ENCODE measurements at regions not wholly inside any gene's neighbourhood (a gene's known extent, or its start where the extent isn't known, plus 50 kb on each side); places are given as distances from the start of the nearest gene placed in this dataset.

DNA sequence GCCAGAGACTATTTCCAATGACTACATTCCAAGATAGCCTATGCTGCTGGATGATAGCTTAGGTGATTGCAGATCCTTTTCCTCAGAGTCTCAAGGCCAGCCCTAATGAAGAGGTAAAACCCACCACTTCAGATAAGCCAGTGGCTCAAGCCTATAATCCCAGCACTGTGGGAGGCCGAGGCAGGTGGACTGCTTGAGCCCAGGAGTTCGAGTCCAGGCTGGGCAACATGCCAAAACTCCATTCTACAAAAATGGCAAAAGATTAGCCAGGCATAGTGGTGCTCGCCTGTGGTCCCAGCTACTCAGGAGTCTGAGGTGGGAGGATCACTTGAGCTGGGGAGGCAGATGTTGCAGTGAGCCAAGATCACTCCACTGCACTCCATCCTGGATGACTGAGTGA lies 495.3 kb downstream of the ZIC1 start:
- TF ChIP-seq POLR2A (IDR thresholded peaks at IDR 0.05), result no peak
- TF ChIP-seq, protein P1, sequence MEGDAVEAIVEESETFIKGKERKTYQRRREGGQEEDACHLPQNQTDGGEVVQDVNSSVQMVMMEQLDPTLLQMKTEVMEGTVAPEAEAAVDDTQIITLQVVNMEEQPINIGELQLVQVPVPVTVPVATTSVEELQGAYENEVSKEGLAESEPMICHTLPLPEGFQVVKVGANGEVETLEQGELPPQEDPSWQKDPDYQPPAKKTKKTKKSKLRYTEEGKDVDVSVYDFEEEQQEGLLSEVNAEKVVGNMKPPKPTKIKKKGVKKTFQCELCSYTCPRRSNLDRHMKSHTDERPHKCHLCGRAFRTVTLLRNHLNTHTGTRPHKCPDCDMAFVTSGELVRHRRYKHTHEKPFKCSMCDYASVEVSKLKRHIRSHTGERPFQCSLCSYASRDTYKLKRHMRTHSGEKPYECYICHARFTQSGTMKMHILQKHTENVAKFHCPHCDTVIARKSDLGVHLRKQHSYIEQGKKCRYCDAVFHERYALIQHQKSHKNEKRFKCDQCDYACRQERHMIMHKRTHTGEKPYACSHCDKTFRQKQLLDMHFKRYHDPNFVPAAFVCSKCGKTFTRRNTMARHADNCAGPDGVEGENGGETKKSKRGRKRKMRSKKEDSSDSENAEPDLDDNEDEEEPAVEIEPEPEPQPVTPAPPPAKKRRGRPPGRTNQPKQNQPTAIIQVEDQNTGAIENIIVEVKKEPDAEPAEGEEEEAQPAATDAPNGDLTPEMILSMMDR (IDR thresholded peaks at IDR 0.05), result no peak
- Histone ChIP-seq H3K27ac (no peak overlapping the region), H3K27me3 (no peaks in the 10 kb centered on the region), H3K4me3 (no peak overlapping the region), H3K36me3 (ENCODE audit: low read depth, missing control alignments) (no peaks in the 10 kb centered on the region), H3K4me1 (no peaks in the 10 kb centered on the region), H3K9me3 (no peaks in the 10 kb centered on the region)
- DNase-seq, result no peak
- 54 to 78% methylated on average over 3 of the region's 3 CpGs for WGBS, 2 donors
- intact Hi-C loops (cut with DNase I; ENCODE audit: low total_unique reads), result no loop called here

DNA sequence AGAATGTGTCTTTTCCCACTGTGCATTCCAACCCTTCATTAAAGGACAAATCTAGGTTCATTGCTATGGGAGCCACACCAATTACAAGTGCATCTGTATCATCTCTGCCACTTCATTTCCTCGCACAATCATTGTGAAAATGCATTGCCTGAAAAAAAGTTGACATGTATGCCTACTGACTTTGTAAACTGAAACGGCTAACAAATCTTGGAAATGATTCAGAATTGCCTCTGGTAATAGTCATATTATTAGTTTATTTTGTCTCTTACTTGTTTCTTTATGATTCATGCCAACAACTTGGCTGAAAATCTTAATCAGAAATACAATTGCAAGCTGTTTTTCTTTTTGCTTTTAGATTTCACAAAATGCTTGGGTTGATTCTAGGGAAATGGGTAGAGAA lies 497.1 kb downstream of the ZIC1 start:
- Histone ChIP-seq H3K9me3 (no peaks in the 10 kb centered on the region), H3K36me3 (ENCODE audit: low read depth, missing control alignments) (no peaks in the 10 kb centered on the region), H3K27ac (no peak overlapping the region), H3K4me1 (no peaks in the 10 kb centered on the region), H3K27me3 (no peaks in the 10 kb centered on the region), H3K4me3 (no peak overlapping the region)
- WGBS, 2 donors, result 68 to 76% methylated on average over 2 of the region's 2 CpGs
- TF ChIP-seq, protein P1 (IDR thresholded peaks at IDR 0.05), result no peak
- no peak for TF ChIP-seq POLR2A (IDR thresholded peaks at IDR 0.05)
- DNase-seq, result no peak
- intact Hi-C loops (cut with DNase I; ENCODE audit: low total_unique reads), result no loop called here

DNA sequence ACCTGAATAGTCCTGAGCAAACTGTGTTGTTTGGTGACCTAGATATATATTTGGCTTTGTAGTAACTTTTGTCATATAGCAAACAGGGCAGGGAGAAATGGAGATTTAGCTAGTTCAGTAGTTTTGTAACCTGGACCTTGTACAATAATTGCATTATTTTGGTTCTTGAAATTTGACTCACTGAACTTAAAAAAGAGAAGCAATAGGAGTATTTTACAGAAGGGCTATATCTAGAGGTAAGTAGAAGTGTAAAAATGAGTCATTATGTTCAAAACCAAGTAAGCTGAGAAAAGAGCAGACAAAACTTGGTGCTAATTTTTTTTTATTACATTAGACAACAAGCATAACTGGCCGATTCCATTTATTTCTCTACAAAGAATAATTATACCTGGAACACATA lies 505.4 kb downstream of the ZIC1 start:
- H3K36me3 ChIP-seq (ENCODE audit: low read depth, missing control alignments), result no peaks in the 10 kb centered on the region
- H3K9me3 ChIP-seq, result no peaks in the 10 kb centered on the region
- WGBS, 2 donors, result 79 to 98% methylated on average over 1 of the region's 1 CpG
- intact Hi-C loops (cut with DNase I; ENCODE audit: low total_unique reads), result no loop called here
- TF ChIP-seq POLR2A (IDR thresholded peaks at IDR 0.05), result no peak
- TF ChIP-seq, protein P1 (IDR thresholded peaks at IDR 0.05), result no peak
- H3K4me1 ChIP-seq, result no peaks in the 10 kb centered on the region
- DNase-seq, result no peak
- no peaks in the 10 kb centered on the region for H3K27me3 ChIP-seq
- H3K4me3 ChIP-seq, result no peak overlapping the region
- no peak overlapping the region for H3K27ac ChIP-seq

DNA sequence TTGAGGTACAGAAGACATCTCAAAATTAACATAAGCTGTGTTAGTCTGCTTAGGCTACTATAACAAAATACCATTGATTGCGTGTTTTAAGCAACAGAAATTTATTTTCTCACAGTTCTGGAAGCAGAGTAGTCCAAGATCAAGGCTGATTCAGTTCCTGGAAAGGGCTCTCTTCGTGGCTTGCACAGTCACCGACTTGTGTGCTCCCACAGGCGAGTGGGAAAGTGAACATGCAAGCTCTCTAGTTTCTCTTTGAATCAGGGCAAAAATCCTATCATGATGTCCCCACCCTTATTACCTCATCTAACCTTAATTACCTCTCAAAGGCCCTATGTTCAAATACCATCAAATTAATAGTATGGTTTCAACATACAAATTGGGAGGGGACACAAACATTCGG lies 505.9 kb downstream of the ZIC1 start:
- intact Hi-C loops (cut with DNase I; ENCODE audit: low total_unique reads), result no loop called here
- DNase-seq, result no peak

DNA sequence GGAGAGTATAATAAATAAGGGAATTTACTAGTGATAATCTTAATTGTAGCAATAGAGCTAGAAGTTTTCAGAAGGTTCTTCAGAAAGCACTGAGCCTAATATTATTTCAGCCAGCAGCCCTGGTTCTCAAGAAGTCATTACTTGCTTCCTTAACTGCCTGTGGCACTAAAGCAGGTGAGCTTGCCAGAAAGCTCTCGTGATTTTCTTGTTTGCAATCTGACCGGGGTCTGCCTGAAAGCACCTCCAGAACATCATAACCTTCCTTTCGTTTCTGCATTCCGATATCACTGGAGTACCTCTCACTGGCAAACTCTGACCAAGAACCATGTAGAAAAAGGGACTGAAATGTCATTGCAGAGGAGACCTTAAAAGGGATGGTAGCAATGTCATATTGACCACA lies 510.3 kb downstream of the ZIC1 start:
- Histone ChIP-seq H3K27me3 (no peaks in the 10 kb centered on the region), H3K27ac (no peak overlapping the region), H3K9me3 (no peaks in the 10 kb centered on the region), H3K4me3 (no peak overlapping the region), H3K4me1 (no peaks in the 10 kb centered on the region), H3K36me3 (ENCODE audit: low read depth, missing control alignments) (no peaks in the 10 kb centered on the region)
- intact Hi-C loops (cut with DNase I; ENCODE audit: low total_unique reads), result no loop called here
- WGBS, 2 donors, result 57 to 77% methylated on average over 4 of the region's 4 CpGs
- no peak for DNase-seq
- TF ChIP-seq, protein P1 (IDR thresholded peaks at IDR 0.05), result no peak
- TF ChIP-seq POLR2A (IDR thresholded peaks at IDR 0.05), result no peak

More for the DNA sequence above, 505.9 kb downstream of the ZIC1 start:
- Histone ChIP-seq H3K27me3 (no peaks in the 10 kb centered on the region), H3K36me3 (ENCODE audit: low read depth, missing control alignments) (no peaks in the 10 kb centered on the region), H3K9me3 (no peaks in the 10 kb centered on the region), H3K4me1 (no peaks in the 10 kb centered on the region), H3K4me3 (no peak overlapping the region), H3K27ac (no peak overlapping the region)
- TF ChIP-seq, protein P1 (IDR thresholded peaks at IDR 0.05), result no peak
- TF ChIP-seq POLR2A (IDR thresholded peaks at IDR 0.05), result no peak
- 88% methylated on average over 5 of the region's 5 CpGs for WGBS, 2 donors
